Common myeloid progenitor, CD34-positive (primary cell): ENCODE measurements at regions not wholly inside any gene's neighbourhood (a gene's known extent, or its start where the extent isn't known, plus 50 kb on each side); places are given as distances from the start of the nearest gene placed in this dataset.
A peak's percentile ranks its signal among the peaks of the same experiment; 100 is the strongest.

Experiments
- CTCF ChIA-PET: fragments of 350-600 bp; sonication (Branson Sonifier 250); formaldehyde crosslinking; loops from one replicate; lab custom pipeline; 2021; ENCODE audit warnings: antibody characterized with exemption; lab: Charles Lee
- POLR2A ChIA-PET: fragments of 350-600 bp; sonication (Branson Sonifier 250); formaldehyde crosslinking; loops from one replicate; lab custom pipeline; 2021; ENCODE audit warnings: antibody characterized with exemption; lab: Charles Lee
- DNase-seq, 3 donors: peaks; one replicate each; pipeline versions ENCODE4 v3.0.0 to v3.0.0-alpha.2; 2013
- H3K27ac ChIP-seq, 2 experiments: 1 replicate in 1 of 2; 2 replicates in 1 of 2; pipeline ENCODE4 v1.7.0; 2013; ENCODE audit warnings: inconsistent platforms in 2 of 2, low read length in 2 of 2, mild to moderate bottlenecking in 2 of 2, low read depth in 1 of 2, moderate library complexity in 1 of 2; ENCODE audit not compliant: severe bottlenecking in 2 of 2, insufficient read depth in 1 of 2, poor library complexity in 1 of 2
- H3K27me3 ChIP-seq, 5 experiments: replicated peaks in 2 of 5; 1 replicate in 3 of 5; 2 replicates in 2 of 5; pipeline versions ENCODE4 v1.6.1 to v1.7.0; 2013; ENCODE audit warnings: low read length in 4 of 5, mild to moderate bottlenecking in 2 of 5, moderate library complexity in 2 of 5, inconsistent platforms in 1 of 5; ENCODE audit not compliant: insufficient read depth in 5 of 5, control insufficient read depth in 4 of 5
- H3K36me3 ChIP-seq, 4 experiments: 1 replicate in 2 of 4; 2 replicates in 2 of 4; pipeline versions ENCODE4 v1.6.1 to v1.7.0; 2013; ENCODE audit warnings: low read length in 3 of 4, control low read depth in 1 of 4, mild to moderate bottlenecking in 1 of 4; ENCODE audit not compliant: control insufficient read depth in 4 of 4, insufficient read depth in 4 of 4
- H3K4me1 ChIP-seq, 4 experiments: 1 replicate in 3 of 4; 2 replicates in 1 of 4; pipeline versions ENCODE4 v1.6.1 to v1.7.1; 2013; ENCODE audit warnings: low read length in 3 of 4, mild to moderate bottlenecking in 3 of 4, control low read depth in 1 of 4, inconsistent platforms in 1 of 4, moderate library complexity in 1 of 4; ENCODE audit not compliant: control insufficient read depth in 4 of 4, insufficient read depth in 4 of 4; ENCODE audit errors: control extremely low read depth in 1 of 4
- H3K4me3 ChIP-seq, 7 experiments: 1 replicate in 4 of 7; 2 replicates in 3 of 7; pipeline versions ENCODE4 v1.5.1 to v1.7.0; 2013; ENCODE audit warnings: mild to moderate bottlenecking in 7 of 7, low read length in 6 of 7, moderate library complexity in 6 of 7, inconsistent platforms in 2 of 7, low read depth in 2 of 7, control low read depth in 1 of 7; ENCODE audit not compliant: insufficient read depth in 4 of 7, control insufficient read depth in 1 of 7; ENCODE audit errors: extremely low read depth in 1 of 7
- H3K9me3 ChIP-seq, 5 experiments: 1 replicate in 4 of 5; 2 replicates in 1 of 5; pipeline versions ENCODE4 v1.6.1 to v1.7.1; 2013; ENCODE audit warnings: low read length in 4 of 5, mild to moderate bottlenecking in 2 of 5, inconsistent platforms in 1 of 5, low read depth in 1 of 5, moderate library complexity in 1 of 5; ENCODE audit not compliant: control insufficient read depth in 4 of 5, insufficient read depth in 2 of 5; ENCODE audit errors: control extremely low read depth in 1 of 5
- WGBS: methylation state at CpG from one replicate; pipeline ENCODE4 v1.1.5; 2013; ENCODE audit not compliant: insufficient coverage; 5-methylcytosine and 5-hydroxymethylcytosine counted together

- ChIA-PET CTCF (no interaction called here), POLR2A (no interaction called here)
- Histone ChIP-seq H3K9me3 (peaks cover 2 to 18% (median 4%) of the 10 kb centered on the region in 5 experiments), H3K4me1 (no peaks in the 10 kb centered on the region), H3K27me3 (no peaks in the 10 kb centered on the region), H3K4me3 (no peak overlapping the region), H3K27ac (no peak overlapping the region), H3K36me3 (no peaks in the 10 kb centered on the region)
- DNase-seq: no peak
- no CpG with 5 or more reads among the region's 1 CpG for WGBS
Measured at GRCh38 chr18:22663378-22663777, 245.7 kb upstream of the CTAGE1 start.

DNA sequence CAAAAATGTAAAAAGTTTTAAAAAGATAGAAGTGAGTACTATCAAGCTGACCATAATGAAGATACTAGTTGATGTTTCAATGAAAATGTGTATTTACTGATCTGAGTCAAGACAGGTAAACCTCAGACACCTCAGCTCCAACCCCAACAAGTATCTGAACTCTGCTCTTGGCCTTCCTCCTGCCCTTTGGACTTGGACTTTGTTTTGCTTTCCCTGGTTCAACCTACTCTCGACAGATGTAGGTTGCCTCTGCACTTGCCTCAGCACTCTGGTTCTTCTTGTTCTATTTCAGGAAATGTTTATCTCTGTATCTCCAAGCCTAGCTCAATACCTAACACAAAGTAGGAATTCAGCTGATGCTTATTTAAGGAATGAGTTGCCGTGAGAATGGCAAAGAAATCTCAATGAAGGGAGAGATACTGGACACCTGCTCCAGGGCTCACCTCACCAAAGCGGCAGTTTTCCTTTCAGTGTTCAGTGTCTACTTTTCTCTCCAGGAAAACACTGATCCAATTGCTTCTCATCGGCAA is 248.8 kb upstream of the CTAGE1 start:
- DNase-seq: no peak
- Histone ChIP-seq H3K27me3 (peaks cover 0 to 3% (median 0%) of the 10 kb centered on the region in 5 experiments), H3K36me3 (no peaks in the 10 kb centered on the region), H3K4me3 (no peak overlapping the region), H3K9me3 (peaks cover 0 to 12% (median 4%) of the 10 kb centered on the region in 5 experiments), H3K4me1 (no peaks in the 10 kb centered on the region), H3K27ac (no peak overlapping the region)
- POLR2A ChIA-PET: no interaction called here
- WGBS: 96% methylated on average over 4 of the region's 4 CpGs
- CTCF ChIA-PET: no interaction called here

DNA sequence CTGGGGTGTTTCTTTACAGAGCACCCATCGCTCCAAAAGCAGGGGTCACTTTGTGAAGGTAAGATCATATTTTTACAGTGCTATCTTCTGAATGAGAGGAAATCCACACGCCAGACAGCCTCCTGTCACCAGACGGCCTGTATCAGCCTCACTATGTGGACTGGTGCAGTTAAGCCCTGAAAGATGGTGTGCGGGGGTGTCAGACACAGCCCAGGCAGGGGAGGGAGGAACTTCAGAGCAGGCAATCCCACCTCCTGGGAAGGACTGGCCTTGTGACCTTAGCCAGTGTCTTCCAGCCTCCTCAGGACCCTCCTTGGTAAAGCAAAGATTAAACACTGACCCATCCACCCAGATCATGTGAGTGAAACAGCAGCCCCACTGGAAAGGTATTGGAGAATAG is 249.4 kb upstream of the CTAGE1 start:
- H3K36me3 ChIP-seq: no peaks in the 10 kb centered on the region
- H3K4me3 ChIP-seq: no peak overlapping the region
- WGBS: 91% methylated on average over 3 of the region's 4 CpGs
- H3K4me1 ChIP-seq: no peaks in the 10 kb centered on the region
- ChIA-PET CTCF (no interaction called here), POLR2A (no interaction called here)
- peaks cover 0 to 12% (median 4%) of the 10 kb centered on the region in 5 experiments for H3K9me3 ChIP-seq
- H3K27ac ChIP-seq: no peak overlapping the region
- H3K27me3 ChIP-seq: peaks cover 0 to 3% (median 0%) of the 10 kb centered on the region in 5 experiments
- DNase-seq: no peak

- Histone ChIP-seq H3K4me1 (no peaks in the 10 kb centered on the region), H3K27ac (no peak overlapping the region), H3K4me3 (no peak overlapping the region), H3K36me3 (no peaks in the 10 kb centered on the region), H3K27me3 (peaks cover 0 to 3% (median 0%) of the 10 kb centered on the region in 5 experiments), H3K9me3 (peaks cover 0 to 12% (median 4%) of the 10 kb centered on the region in 5 experiments)
- DNase-seq: peak in 1 of 3 donors; percentile 0
- POLR2A ChIA-PET: no interaction called here
- CTCF ChIA-PET: no interaction called here
- 79% methylated on average over 5 of the region's 8 CpGs for WGBS
Measured at GRCh38 chr18:22667616-22668422, 250.1 kb upstream of the CTAGE1 start.

GRCh38 chr18:22668496-22668895 is 250.8 kb upstream of the CTAGE1 start:
- H3K36me3 ChIP-seq: no peaks in the 10 kb centered on the region
- H3K27ac ChIP-seq: no peak overlapping the region
- peaks cover 0 to 3% (median 0%) of the 10 kb centered on the region in 5 experiments for H3K27me3 ChIP-seq
- no peaks in the 10 kb centered on the region for H3K4me1 ChIP-seq
- 100% methylated on average over 2 of the region's 2 CpGs for WGBS
- ChIA-PET POLR2A (interaction anchor here (0.6 kb wide), 1 partner anchor 81 kb away, joined by 3 read pairs; no protein-coding TSS in a partner anchor), CTCF (no interaction called here)
- peaks cover 0 to 9% (median under 1%) of the 10 kb centered on the region in 5 experiments for H3K9me3 ChIP-seq
- no peak overlapping the region for H3K4me3 ChIP-seq
- no peak for DNase-seq

DNA sequence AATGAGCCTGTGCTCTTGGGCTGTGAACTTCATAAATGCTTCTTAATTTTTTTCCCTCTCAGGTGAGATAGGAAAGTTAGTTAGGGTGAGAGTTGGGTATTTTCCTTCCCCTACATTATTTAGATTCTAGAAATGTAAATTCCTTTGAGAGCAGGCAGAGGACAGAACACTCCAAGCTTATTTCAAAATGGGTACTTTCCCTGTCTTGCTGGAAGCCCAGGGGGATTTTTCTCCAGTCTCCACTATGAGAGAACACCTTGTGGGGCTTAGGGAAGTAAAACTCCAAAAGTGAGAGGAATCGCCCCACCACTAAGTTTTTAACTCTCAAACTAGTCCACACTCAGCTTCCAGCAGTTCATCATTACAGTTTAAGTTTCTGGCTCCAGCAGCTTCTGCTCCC is 253.2 kb upstream of the CTAGE1 start:
- H3K4me3 ChIP-seq: no peak overlapping the region
- peaks cover 0 to 2% (median 0%) of the 10 kb centered on the region in 5 experiments for H3K9me3 ChIP-seq
- H3K36me3 ChIP-seq: no peaks in the 10 kb centered on the region
- H3K27ac ChIP-seq: no peak overlapping the region
- no peaks in the 10 kb centered on the region for H3K4me1 ChIP-seq
- ChIA-PET POLR2A (no interaction called here), CTCF (no interaction called here)
- no peak for DNase-seq
- H3K27me3 ChIP-seq: peaks cover 0 to 3% (median 2%) of the 10 kb centered on the region in 5 experiments
- 100% methylated on average over 1 of the region's 1 CpG for WGBS

DNA sequence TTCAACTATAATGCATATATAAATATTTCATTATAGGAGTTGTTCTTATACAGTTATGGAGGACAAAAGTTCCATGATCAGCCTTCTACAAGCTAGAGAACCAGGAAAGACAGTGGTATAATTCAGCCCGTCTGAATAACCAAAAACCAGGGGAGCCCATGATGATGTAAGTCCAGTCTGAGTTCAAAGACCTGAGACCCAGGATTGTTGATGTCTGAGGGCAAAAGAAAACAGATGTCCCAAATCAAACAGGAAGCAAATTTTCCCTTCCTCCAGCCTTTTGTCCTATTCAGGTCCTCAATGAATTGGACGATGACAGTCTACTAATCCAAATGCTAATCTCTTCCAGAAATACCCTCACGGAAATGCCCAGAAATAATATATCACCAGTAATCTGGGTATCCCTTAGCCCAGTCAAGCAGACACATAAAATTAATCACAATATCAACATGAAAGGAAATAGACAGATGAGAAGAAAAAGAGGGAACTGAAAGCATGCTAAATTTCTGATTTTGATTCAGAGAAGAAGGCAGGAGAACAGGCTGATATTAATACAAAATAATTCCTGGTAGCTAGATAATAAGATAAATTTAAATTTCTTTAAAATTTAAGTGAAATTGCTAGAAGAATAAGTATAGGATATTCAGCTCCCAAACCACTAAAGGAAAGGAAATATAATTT is 255.6 kb upstream of the CTAGE1 start:
- Histone ChIP-seq H3K27ac (no peak overlapping the region), H3K36me3 (no peaks in the 10 kb centered on the region), H3K9me3 (peaks cover 0 to 2% (median 0%) of the 10 kb centered on the region in 5 experiments), H3K4me1 (no peaks in the 10 kb centered on the region), H3K4me3 (no peak overlapping the region), H3K27me3 (peaks cover 0 to 3% (median 2%) of the 10 kb centered on the region in 5 experiments)
- DNase-seq: no peak
- POLR2A ChIA-PET: no interaction called here
- CTCF ChIA-PET: no interaction called here
- 30% methylated on average over 2 of the region's 3 CpGs for WGBS
